Calu3 (cell line): ENCODE measurements at regions not wholly inside any gene's neighbourhood (a gene's known extent, or its start where the extent isn't known, plus 50 kb on each side); places are given as distances from the start of the nearest gene placed in this dataset.

Source experiments
- BruUV-seq: library from RNA; stranded (reverse); fragments of 400-500 nt; replicated peaks from 2 replicates; lab custom pipeline; 2021; lab: Mats Ljungman, UMichigan
- CTCF ChIA-PET: fragments of 300-600 bp; sonication (Branson Sonifier 250); formaldehyde crosslinking; loops from one replicate; lab custom pipeline; 2022; ENCODE audit warnings: antibody characterized with exemption; lab: Charles Lee
- DNase-seq: peaks from one replicate; pipeline ENCODE4 v3.0.0; 2022
- H3K27ac Mint-ChIP-seq: one replicate; pipeline ENCODE4 v1.8.0; 2022; ENCODE audit warnings: mixed read lengths; ENCODE audit not compliant: unreplicated experiment
- H3K27me3 Mint-ChIP-seq: one replicate; pipeline ENCODE4 v1.8.0; 2022; ENCODE audit warnings: mixed read lengths; ENCODE audit not compliant: unreplicated experiment
- H3K36me3 Mint-ChIP-seq: one replicate; pipeline ENCODE4 v1.8.0; 2022; ENCODE audit warnings: mild to moderate bottlenecking, moderate library complexity, mixed read lengths; ENCODE audit not compliant: insufficient read depth, unreplicated experiment
- H3K4me1 Mint-ChIP-seq: one replicate; pipeline ENCODE4 v1.8.0; 2022; ENCODE audit warnings: mild to moderate bottlenecking, low read depth, mixed read lengths; ENCODE audit not compliant: unreplicated experiment
- H3K4me3 Mint-ChIP-seq: one replicate; pipeline ENCODE4 v1.8.0; 2022; ENCODE audit warnings: mild to moderate bottlenecking, low read depth, moderate library complexity, mixed read lengths; ENCODE audit not compliant: unreplicated experiment
- H3K9me3 Mint-ChIP-seq: one replicate; pipeline ENCODE4 v1.8.0; 2022; ENCODE audit warnings: low read depth, mixed read lengths; ENCODE audit not compliant: unreplicated experiment
- CTCF ChIP-seq: fragments of 200-600 bp; IDR thresholded peaks from one replicate; pipeline ENCODE4 v1.8.0; 2022; ENCODE audit warnings: antibody characterized with exemption; ENCODE audit not compliant: unreplicated experiment
- intact Hi-C: fragments of 100-400 bp; cut with micrococcal nuclease; formaldehyde crosslinking; loops from one replicate; pipeline ENCODE4 v1.10.0; 2022; ENCODE audit not compliant: unreplicated experiment

- Mint-ChIP-seq H3K4me1 (peaks cover 17% of the 10 kb centered on the region), H3K36me3 (peaks cover 6% of the 10 kb centered on the region), H3K27me3 (no peaks in the 10 kb centered on the region), H3K4me3 (no peak overlapping the region), H3K9me3 (no peaks in the 10 kb centered on the region), H3K27ac (no peak overlapping the region)
- DNase-seq = no peak
- intact Hi-C loops = no loop called here
- no peak for TF ChIP-seq CTCF
- CTCF ChIA-PET = no interaction called here
- no TSS peak for BruUV-seq
These were observed 840.5 kb downstream of the HACE1 start for GRCh38 chr6:104019075-104019753.

GRCh38 chr6:104017410-104018381, 842.0 kb downstream of the HACE1 start:
- intact Hi-C loops = no loop called here
- peaks cover 6% of the 10 kb centered on the region for H3K36me3 Mint-ChIP-seq
- H3K27me3 Mint-ChIP-seq = no peaks in the 10 kb centered on the region
- no peak for TF ChIP-seq CTCF
- H3K9me3 Mint-ChIP-seq = peaks cover 2% of the 10 kb centered on the region
- H3K27ac Mint-ChIP-seq = no peak overlapping the region
- no peak for DNase-seq
- CTCF ChIA-PET = no interaction called here
- no TSS peak for BruUV-seq
- H3K4me3 Mint-ChIP-seq = no peak overlapping the region
- peaks cover 32% of the 10 kb centered on the region for H3K4me1 Mint-ChIP-seq

- TF ChIP-seq CTCF = no peak
- Mint-ChIP-seq H3K27ac (peak overlapping the region; percentile 73), H3K4me3 (peak overlapping the region; percentile 31)
These were observed 845.4 kb downstream of the HACE1 start for GRCh38 chr6:104014163-104014959.

More at GRCh38 chr6:104014163-104014959, 845.4 kb downstream of the HACE1 start:
- H3K27me3 Mint-ChIP-seq = no peaks in the 10 kb centered on the region
- intact Hi-C loops = loop anchor here (5.0 kb wide), 1 partner anchor 513 kb away; no protein-coding TSS in a partner anchor
- H3K4me1 Mint-ChIP-seq = peaks cover 41% of the 10 kb centered on the region
- BruUV-seq = no TSS peak
- CTCF ChIA-PET = interaction anchor here (0.6 to 0.7 kb wide), 3 partner anchors 15 to 224 kb away, joined by 3 to 6 read pairs (median 3); no protein-coding TSS in a partner anchor
- no peak for DNase-seq
- peaks cover 6% of the 10 kb centered on the region for H3K36me3 Mint-ChIP-seq
- H3K9me3 Mint-ChIP-seq = peaks cover 2% of the 10 kb centered on the region
